Neutrophil (primary cell): ENCODE measurements at regions not wholly inside any gene's neighbourhood (a gene's known extent, or its start where the extent isn't known, plus 50 kb on each side); places are given as distances from the start of the nearest gene placed in this dataset.

Source experiments
- H3K27ac ChIP-seq: fragments of 200-600 bp; sonication (generic); 2 replicates; pipeline ENCODE4 v1.5.1; 2016; ENCODE audit warnings: mild to moderate bottlenecking, moderate library complexity
- H3K27me3 ChIP-seq: fragments of 200-600 bp; sonication (generic); 2 replicates; pipeline ENCODE4 v1.6.0; 2016; ENCODE audit warnings: mild to moderate bottlenecking
- H3K36me3 ChIP-seq: fragments of 200-600 bp; sonication (generic); 2 replicates; pipeline ENCODE4 v1.5.1; 2017
- H3K4me1 ChIP-seq, 2 experiments: fragments of 200-600 bp in 1 of 2; sonication (generic) in 1 of 2; 1 replicate in 1 of 2; 2 replicates in 1 of 2; pipeline versions ENCODE4 v1.5.1 to v1.6.1; 2013 to 2016; ENCODE audit warnings: low read depth in 1 of 2, low read length in 1 of 2, mild to moderate bottlenecking in 1 of 2, moderate library complexity in 1 of 2; ENCODE audit not compliant: control insufficient read depth in 1 of 2, insufficient read depth in 1 of 2
- H3K4me3 ChIP-seq, 2 experiments: fragments of 200-600 bp in 1 of 2; sonication (generic) in 1 of 2; 1 replicate in 1 of 2; 2 replicates in 1 of 2; pipeline ENCODE4 v1.5.1; 2013 to 2016; ENCODE audit warnings: low read depth in 1 of 2, low read length in 1 of 2, mild to moderate bottlenecking in 1 of 2, moderate library complexity in 1 of 2
- H3K9me3 ChIP-seq: fragments of 200-600 bp; sonication (generic); 2 replicates; pipeline ENCODE4 v1.5.1; 2016
- TF ChIP-seq, protein P1 (sequence below): fragments of 200-600 bp; sonication (generic); IDR thresholded peaks from 2 replicates; pipeline ENCODE4 v1.5.1; 2016; ENCODE audit warnings: antibody characterized with exemption

DNA sequence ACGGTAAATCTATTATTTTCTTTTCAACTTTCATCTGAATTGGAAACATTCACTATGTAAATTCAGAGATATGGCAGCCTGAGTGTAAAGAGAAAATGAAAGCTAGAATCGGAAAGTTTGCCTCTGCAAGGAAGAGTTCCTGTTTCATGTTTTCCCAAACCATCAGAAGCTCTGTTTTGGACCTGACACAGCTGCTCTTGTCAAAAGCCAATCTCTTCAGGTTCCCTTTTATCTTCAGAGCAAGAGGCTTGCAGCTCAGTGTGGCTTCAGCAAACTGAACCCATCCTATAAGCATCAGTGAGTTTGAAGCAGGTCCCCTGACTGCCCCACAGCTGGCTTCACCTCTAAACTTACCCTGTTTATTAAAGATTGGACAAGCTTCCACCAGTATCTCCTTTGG, 1099.7 kb downstream of the DTWD2 start:
- peak overlapping the region in 1 of 2 experiments; percentile 22 for H3K4me3 ChIP-seq
- H3K9me3 ChIP-seq: no peaks in the 10 kb centered on the region
- no peaks in the 10 kb centered on the region for H3K36me3 ChIP-seq
- H3K27ac ChIP-seq: peak overlapping the region; percentile 74
- H3K4me1 ChIP-seq: peaks cover 0 to 15% of the 10 kb centered on the region in 2 experiments
- no peaks in the 10 kb centered on the region for H3K27me3 ChIP-seq
- TF ChIP-seq, protein P1, sequence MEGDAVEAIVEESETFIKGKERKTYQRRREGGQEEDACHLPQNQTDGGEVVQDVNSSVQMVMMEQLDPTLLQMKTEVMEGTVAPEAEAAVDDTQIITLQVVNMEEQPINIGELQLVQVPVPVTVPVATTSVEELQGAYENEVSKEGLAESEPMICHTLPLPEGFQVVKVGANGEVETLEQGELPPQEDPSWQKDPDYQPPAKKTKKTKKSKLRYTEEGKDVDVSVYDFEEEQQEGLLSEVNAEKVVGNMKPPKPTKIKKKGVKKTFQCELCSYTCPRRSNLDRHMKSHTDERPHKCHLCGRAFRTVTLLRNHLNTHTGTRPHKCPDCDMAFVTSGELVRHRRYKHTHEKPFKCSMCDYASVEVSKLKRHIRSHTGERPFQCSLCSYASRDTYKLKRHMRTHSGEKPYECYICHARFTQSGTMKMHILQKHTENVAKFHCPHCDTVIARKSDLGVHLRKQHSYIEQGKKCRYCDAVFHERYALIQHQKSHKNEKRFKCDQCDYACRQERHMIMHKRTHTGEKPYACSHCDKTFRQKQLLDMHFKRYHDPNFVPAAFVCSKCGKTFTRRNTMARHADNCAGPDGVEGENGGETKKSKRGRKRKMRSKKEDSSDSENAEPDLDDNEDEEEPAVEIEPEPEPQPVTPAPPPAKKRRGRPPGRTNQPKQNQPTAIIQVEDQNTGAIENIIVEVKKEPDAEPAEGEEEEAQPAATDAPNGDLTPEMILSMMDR: no peak

GRCh38 chr5:117881426-117882230, 1106.7 kb downstream of the DTWD2 start:
- H3K27ac ChIP-seq: no peak overlapping the region

DNA sequence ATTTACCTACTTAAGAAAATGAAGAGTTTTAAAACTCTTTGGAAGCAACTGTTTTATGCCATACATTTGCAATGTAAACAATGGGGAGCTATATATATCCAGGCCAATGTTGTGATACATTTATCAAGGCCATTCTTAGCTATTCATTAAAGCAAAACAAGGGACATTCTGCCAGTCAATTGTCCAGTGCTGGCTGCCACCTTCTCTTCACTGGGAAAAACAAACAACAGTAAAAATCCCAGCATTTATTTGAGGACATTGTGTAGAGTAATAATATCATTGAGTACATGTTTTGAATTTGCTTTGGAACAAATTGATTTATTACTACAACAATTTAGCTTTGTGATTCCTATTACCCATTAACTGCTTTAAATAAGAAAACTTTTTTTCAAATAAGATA, 1107.4 kb downstream of the DTWD2 start:
- TF ChIP-seq, protein P1: no peak

More at GRCh38 chr5:117881426-117882230, 1106.7 kb downstream of the DTWD2 start:
- H3K4me3 ChIP-seq: no peak overlapping the region
- TF ChIP-seq, protein P1: no peak
- H3K36me3 ChIP-seq: no peaks in the 10 kb centered on the region
- H3K4me1 ChIP-seq: no peaks in the 10 kb centered on the region
- no peaks in the 10 kb centered on the region for H3K9me3 ChIP-seq
- no peaks in the 10 kb centered on the region for H3K27me3 ChIP-seq

DNA sequence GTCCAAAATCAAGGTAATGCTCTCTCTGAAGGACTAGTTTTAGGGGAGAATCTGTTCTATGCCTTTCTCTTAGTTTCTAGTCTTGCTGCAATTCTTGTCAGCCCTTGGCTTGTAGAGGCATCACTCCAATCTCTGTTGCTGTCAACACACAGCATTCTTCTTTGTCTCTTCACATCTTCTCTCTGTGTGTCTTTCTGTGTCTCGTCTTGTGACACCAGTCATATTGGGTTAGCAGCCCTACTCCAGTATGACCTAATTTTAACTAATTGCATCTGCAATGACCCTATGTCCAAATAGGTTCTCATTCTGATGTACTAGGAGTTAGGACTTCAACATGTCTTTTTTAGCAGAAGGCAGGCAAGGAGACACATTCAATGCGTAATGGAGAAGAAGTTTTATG, 1110.6 kb downstream of the DTWD2 start:
- H3K36me3 ChIP-seq: no peaks in the 10 kb centered on the region
- TF ChIP-seq, protein P1: no peak
- H3K4me3 ChIP-seq: no peak overlapping the region
- no peaks in the 10 kb centered on the region for H3K4me1 ChIP-seq
- no peaks in the 10 kb centered on the region for H3K9me3 ChIP-seq
- H3K27me3 ChIP-seq: no peaks in the 10 kb centered on the region
- H3K27ac ChIP-seq: no peak overlapping the region

More for the DNA sequence above, 1107.4 kb downstream of the DTWD2 start:
- H3K4me3 ChIP-seq: no peak overlapping the region
- no peaks in the 10 kb centered on the region for H3K27me3 ChIP-seq
- H3K9me3 ChIP-seq: no peaks in the 10 kb centered on the region
- no peaks in the 10 kb centered on the region for H3K4me1 ChIP-seq
- no peaks in the 10 kb centered on the region for H3K36me3 ChIP-seq
- H3K27ac ChIP-seq: no peak overlapping the region

DNA sequence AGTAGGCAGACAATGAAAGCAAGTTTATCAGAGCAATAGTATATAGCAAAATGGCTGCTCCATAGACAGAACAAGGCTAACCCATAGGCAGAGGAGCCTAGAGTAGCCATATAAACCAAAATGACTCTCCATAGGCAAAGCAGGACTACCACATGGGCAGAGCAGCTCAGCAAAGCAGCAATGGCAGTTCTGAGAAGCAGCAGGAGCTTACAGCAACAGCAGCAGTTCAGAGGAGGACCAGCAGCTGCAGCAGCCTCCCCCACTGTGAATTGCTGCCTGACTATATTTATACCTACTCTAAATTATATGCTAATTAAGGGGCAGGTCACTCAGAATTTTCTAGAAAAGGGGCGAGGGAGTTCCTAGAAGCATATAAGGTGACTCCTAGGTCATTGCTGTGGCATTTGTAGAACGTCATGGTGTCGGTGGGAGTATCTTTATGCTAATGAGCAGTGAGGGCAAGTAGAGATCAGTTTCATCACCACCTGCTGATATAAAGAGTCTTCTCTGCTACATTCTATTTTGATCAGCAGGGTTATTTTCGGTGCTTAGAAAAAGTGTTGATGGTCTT, 1115.5 kb downstream of the DTWD2 start:
- Histone ChIP-seq H3K9me3 (no peaks in the 10 kb centered on the region), H3K36me3 (no peaks in the 10 kb centered on the region), H3K27ac (no peak overlapping the region), H3K4me1 (no peaks in the 10 kb centered on the region), H3K4me3 (no peak overlapping the region), H3K27me3 (no peaks in the 10 kb centered on the region)
- TF ChIP-seq, protein P1: no peak
